ENCODE measurements at regions not wholly inside any gene's neighbourhood (a gene's known extent, or its start where the extent isn't known, plus 50 kb on each side); places are given as distances from the start of the nearest gene placed in this dataset.

DNA sequence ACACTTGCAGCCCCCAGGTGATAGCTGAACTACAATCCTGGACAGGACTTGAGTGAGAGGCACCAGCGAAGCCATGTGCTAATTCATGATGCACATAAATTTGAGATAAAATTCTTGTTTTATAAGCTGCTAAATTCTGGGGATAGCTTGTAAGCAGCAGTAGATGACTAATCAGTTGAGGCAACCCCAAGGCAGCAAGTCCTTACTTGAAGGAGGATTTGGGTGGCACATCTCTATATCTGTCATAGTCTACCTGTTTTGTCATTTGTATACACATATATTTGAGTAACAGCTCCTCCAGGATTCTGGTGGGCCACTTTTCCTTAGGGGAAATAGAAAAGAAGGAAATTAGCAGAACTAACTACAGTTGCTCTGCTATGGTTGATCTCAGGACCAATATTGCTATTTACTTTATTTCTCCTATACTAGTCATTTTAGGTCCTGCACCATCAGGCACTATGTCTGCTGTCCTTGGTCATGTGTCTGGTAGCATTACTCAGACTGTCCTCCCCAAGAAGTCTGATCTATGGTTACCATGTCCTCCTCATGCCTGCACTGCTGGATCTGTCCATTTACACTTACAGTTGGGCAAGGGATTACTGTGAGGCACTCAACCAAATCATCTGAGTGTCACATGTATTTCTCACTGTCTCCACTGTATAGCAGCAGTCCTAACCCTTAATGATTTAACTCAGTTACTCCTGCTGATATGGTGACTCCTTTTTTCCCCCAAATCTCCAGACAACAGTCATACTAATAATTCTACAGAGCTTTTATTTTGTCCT, 436.0 kb upstream of the CWC22 start:
- TF ChIP-seq, protein P1, sequence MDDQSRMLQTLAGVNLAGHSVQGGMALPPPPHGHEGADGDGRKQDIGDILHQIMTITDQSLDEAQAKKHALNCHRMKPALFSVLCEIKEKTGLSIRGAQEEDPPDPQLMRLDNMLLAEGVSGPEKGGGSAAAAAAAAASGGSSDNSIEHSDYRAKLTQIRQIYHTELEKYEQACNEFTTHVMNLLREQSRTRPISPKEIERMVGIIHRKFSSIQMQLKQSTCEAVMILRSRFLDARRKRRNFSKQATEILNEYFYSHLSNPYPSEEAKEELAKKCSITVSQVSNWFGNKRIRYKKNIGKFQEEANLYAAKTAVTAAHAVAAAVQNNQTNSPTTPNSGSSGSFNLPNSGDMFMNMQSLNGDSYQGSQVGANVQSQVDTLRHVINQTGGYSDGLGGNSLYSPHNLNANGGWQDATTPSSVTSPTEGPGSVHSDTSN (IDR thresholded peaks at IDR 0.05) = no peak
- TF ChIP-seq EP300 (IDR thresholded peaks at IDR 0.05; ENCODE audit: borderline replicate concordance in 1 of 2, low read depth in 1 of 2, low read length in 1 of 2) (no peak), RFX5 (IDR thresholded peaks at IDR 0.05; ENCODE audit: low read length) (no peak), POLR2AphosphoS5 (IDR thresholded peaks at IDR 0.05; ENCODE audit: low read depth, low read length) (no peak), CHD2 (IDR thresholded peaks at IDR 0.05; ENCODE audit: low read length, partially characterized antibody) (no peak), RAD21 (IDR thresholded peaks at IDR 0.05; ENCODE audit: low read length) (no peak)
- TF ChIP-seq, protein P2, sequence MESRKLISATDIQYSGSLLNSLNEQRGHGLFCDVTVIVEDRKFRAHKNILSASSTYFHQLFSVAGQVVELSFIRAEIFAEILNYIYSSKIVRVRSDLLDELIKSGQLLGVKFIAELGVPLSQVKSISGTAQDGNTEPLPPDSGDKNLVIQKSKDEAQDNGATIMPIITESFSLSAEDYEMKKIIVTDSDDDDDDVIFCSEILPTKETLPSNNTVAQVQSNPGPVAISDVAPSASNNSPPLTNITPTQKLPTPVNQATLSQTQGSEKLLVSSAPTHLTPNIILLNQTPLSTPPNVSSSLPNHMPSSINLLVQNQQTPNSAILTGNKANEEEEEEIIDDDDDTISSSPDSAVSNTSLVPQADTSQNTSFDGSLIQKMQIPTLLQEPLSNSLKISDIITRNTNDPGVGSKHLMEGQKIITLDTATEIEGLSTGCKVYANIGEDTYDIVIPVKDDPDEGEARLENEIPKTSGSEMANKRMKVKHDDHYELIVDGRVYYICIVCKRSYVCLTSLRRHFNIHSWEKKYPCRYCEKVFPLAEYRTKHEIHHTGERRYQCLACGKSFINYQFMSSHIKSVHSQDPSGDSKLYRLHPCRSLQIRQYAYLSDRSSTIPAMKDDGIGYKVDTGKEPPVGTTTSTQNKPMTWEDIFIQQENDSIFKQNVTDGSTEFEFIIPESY (IDR thresholded peaks at IDR 0.05; ENCODE audit: borderline replicate concordance, low read depth) = no peak
- TF ChIP-seq, protein P3, sequence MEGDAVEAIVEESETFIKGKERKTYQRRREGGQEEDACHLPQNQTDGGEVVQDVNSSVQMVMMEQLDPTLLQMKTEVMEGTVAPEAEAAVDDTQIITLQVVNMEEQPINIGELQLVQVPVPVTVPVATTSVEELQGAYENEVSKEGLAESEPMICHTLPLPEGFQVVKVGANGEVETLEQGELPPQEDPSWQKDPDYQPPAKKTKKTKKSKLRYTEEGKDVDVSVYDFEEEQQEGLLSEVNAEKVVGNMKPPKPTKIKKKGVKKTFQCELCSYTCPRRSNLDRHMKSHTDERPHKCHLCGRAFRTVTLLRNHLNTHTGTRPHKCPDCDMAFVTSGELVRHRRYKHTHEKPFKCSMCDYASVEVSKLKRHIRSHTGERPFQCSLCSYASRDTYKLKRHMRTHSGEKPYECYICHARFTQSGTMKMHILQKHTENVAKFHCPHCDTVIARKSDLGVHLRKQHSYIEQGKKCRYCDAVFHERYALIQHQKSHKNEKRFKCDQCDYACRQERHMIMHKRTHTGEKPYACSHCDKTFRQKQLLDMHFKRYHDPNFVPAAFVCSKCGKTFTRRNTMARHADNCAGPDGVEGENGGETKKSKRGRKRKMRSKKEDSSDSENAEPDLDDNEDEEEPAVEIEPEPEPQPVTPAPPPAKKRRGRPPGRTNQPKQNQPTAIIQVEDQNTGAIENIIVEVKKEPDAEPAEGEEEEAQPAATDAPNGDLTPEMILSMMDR (IDR thresholded peaks at IDR 0.05) = no peak

All from SK-N-SH (cell line).